Omental fat pad (tissue), 3 donors: ENCODE measurements at regions not wholly inside any gene's neighbourhood (a gene's known extent, or its start where the extent isn't known, plus 50 kb on each side); places are given as distances from the start of the nearest gene placed in this dataset.
"Not testable (repeated sequence)": the region's sequence is repeated elsewhere in the genome, so short reads cannot be mapped to it uniquely, and the experiment has no call there.

Experiments
- ATAC-seq: fragments of 150-250 bp; one replicate; pipeline ENCODE4 v1.9.1; 2016; ENCODE audit warnings: mild to moderate bottlenecking, moderate library complexity; ENCODE audit not compliant: low FRiP score
- DNase-seq: peaks from one replicate; pipeline ENCODE4 v3.0.0-alpha.2; 2019; ENCODE audit warnings: low spot score
- CTCF ChIP-seq, 3 donors: fragments of 450-650 bp; IDR thresholded peaks; one replicate each; pipeline ENCODE4 v1.5.1; 2016 to 2017; ENCODE audit warnings: antibody characterized with exemption in 3 of 3, mild to moderate bottlenecking in 3 of 3, moderate library complexity in 2 of 3

- ATAC-seq: no peak
- TF ChIP-seq CTCF (IDR thresholded peaks at IDR 0.05): no peak
- DNase-seq: no peak
These were observed 146.4 kb upstream of the MAP3K1 start for GRCh38 chr5:56668996-56669395.

GRCh38 chr5:56667692-56668091 lies 147.7 kb upstream of the MAP3K1 start:
- TF ChIP-seq CTCF (IDR thresholded peaks at IDR 0.05): no peak
- ATAC-seq (no peak), DNase-seq (no peak)

- TF ChIP-seq CTCF (IDR thresholded peaks at IDR 0.05): no peak
- DNase-seq: no peak
- no peak for ATAC-seq
These were observed 148.4 kb upstream of the MAP3K1 start for GRCh38 chr5:56666901-56667300.

GRCh38 chr5:56665117-56665516 lies 150.2 kb upstream of the MAP3K1 start:
- not testable (repeated sequence) for DNase-seq, ATAC-seq

GRCh38 chr5:56664025-56664424 lies 151.3 kb upstream of the MAP3K1 start:
- DNase-seq (no peak), ATAC-seq (no peak)
- TF ChIP-seq CTCF (IDR thresholded peaks at IDR 0.05): no peak

- no peak for ATAC-seq
These were observed 151.8 kb upstream of the MAP3K1 start for GRCh38 chr5:56663523-56663922.

GRCh38 chr5:56662893-56663292 lies 152.5 kb upstream of the MAP3K1 start:
- DNase-seq (no peak), ATAC-seq (no peak)
- no peak for TF ChIP-seq CTCF (IDR thresholded peaks at IDR 0.05)

More at GRCh38 chr5:56663523-56663922, 151.8 kb upstream of the MAP3K1 start:
- no peak for TF ChIP-seq CTCF (IDR thresholded peaks at IDR 0.05)
- no peak for DNase-seq

- no peak for TF ChIP-seq CTCF (IDR thresholded peaks at IDR 0.05)
- DNase-seq: no peak
These were observed 155.4 kb upstream of the MAP3K1 start for GRCh38 chr5:56659971-56660370.

More at GRCh38 chr5:56659971-56660370, 155.4 kb upstream of the MAP3K1 start:
- ATAC-seq: no peak
